ENCODE measurements at regions not wholly inside any gene's neighbourhood (a gene's known extent, or its start where the extent isn't known, plus 50 kb on each side); places are given as distances from the start of the nearest gene placed in this dataset.

- DNase-seq (ENCODE audit: low read depth in 2 of 2): no peak
Measured at GRCh38 chr2:67836866-67837265, 225.9 kb downstream of the C1D start.

- DNase-seq (ENCODE audit: low read depth in 2 of 2): no peak
Measured at GRCh38 chr2:67838205-67838604, 224.6 kb downstream of the C1D start.

GRCh38 chr2:67839242-67839641, 223.6 kb downstream of the C1D start:
- DNase-seq (ENCODE audit: low read depth in 2 of 2): no peak

- no peak for DNase-seq (ENCODE audit: low read depth in 2 of 2)
Measured at GRCh38 chr2:67839668-67840067, 223.1 kb downstream of the C1D start.

- peak in 1 of 2 donors; percentile 1 for DNase-seq (ENCODE audit: low read depth in 2 of 2)
Measured at GRCh38 chr2:67840460-67841068, 222.2 kb downstream of the C1D start.

GRCh38 chr2:67841711-67842110, 221.1 kb downstream of the C1D start:
- no peak for DNase-seq (ENCODE audit: low read depth in 2 of 2)

GRCh38 chr2:67842375-67842959, 220.3 kb downstream of the C1D start:
- DNase-seq (ENCODE audit: low read depth in 2 of 2): no peak

- no peak for DNase-seq (ENCODE audit: low read depth in 2 of 2)
Measured at GRCh38 chr2:67844024-67844540, 218.7 kb downstream of the C1D start.

- DNase-seq (ENCODE audit: low read depth in 2 of 2): no peak
Measured at GRCh38 chr2:67845621-67846369, 217.0 kb downstream of the C1D start.

- DNase-seq (ENCODE audit: low read depth in 2 of 2): no peak
Measured at GRCh38 chr2:67846370-67847070, 216.3 kb downstream of the C1D start.

- no peak for DNase-seq (ENCODE audit: low read depth in 2 of 2)
Measured at GRCh38 chr2:67848551-67849285, 214.1 kb downstream of the C1D start.

- no peak for DNase-seq (ENCODE audit: low read depth in 2 of 2)
Measured at GRCh38 chr2:67851016-67851415, 211.8 kb downstream of the C1D start.

GRCh38 chr2:67851956-67852824, 210.6 kb downstream of the C1D start:
- DNase-seq (ENCODE audit: low read depth in 2 of 2): no peak

- DNase-seq (ENCODE audit: low read depth in 2 of 2): no peak
Measured at GRCh38 chr2:67854103-67854743, 208.6 kb downstream of the C1D start.

GRCh38 chr2:67854798-67855197, 208.0 kb downstream of the C1D start:
- DNase-seq (ENCODE audit: low read depth in 2 of 2): no peak

GRCh38 chr2:67856866-67857265, 205.9 kb downstream of the C1D start:
- DNase-seq (ENCODE audit: low read depth in 2 of 2): no peak

- no peak for DNase-seq (ENCODE audit: low read depth in 2 of 2)
Measured at GRCh38 chr2:67857836-67858235, 205.0 kb downstream of the C1D start.

GRCh38 chr2:67858886-67859285, 203.9 kb downstream of the C1D start:
- no peak for DNase-seq (ENCODE audit: low read depth in 2 of 2)

- no peak for DNase-seq (ENCODE audit: low read depth in 2 of 2)
Measured at GRCh38 chr2:67865917-67866316, 196.9 kb downstream of the C1D start.

- DNase-seq (ENCODE audit: low read depth in 2 of 2): no peak
Measured at GRCh38 chr2:67867735-67868134, 195.1 kb downstream of the C1D start.
